GM12878 (cell line): ENCODE measurements at regions not wholly inside any gene's neighbourhood (a gene's known extent, or its start where the extent isn't known, plus 50 kb on each side); places are given as distances from the start of the nearest gene placed in this dataset.

Experiments used
- ATAC-seq: fragments of 200-7000 bp; cut with Tn5 transposase; 3 replicates; pipeline ENCODE4 v1.9.1; 2020; ENCODE audit warnings: mild to moderate bottlenecking, moderate library complexity
- BruUV-seq: library from RNA; stranded (reverse); fragments of 400-500 nt; replicated peaks from 2 replicates; lab custom pipeline; 2021; lab: Mats Ljungman, UMichigan
- CTCF ChIA-PET: fragments of 300-600 bp; sonication (Branson Sonifier 250); formaldehyde crosslinking; extraction: SDS; loops from one replicate; lab custom pipeline; 2021; ENCODE audit warnings: inconsistent platforms; lab: Yijun Ruan, JAX
- POLR2A ChIA-PET: fragments of 350-600 bp; formaldehyde crosslinking; extraction: SDS; loops from one replicate; lab custom pipeline; 2021; ENCODE audit warnings: inconsistent platforms; lab: Charles Lee
- RAD21 ChIA-PET: fragments of 300-600 bp; sonication (Branson Sonifier 250); formaldehyde crosslinking; loops from one replicate; lab custom pipeline; 2023; ENCODE audit warnings: antibody characterized with exemption; ENCODE audit not compliant: unreplicated experiment; lab: Charles Lee
- SMC1A ChIA-PET: fragments of 300-600 bp; sonication (Branson Sonifier 250); formaldehyde crosslinking; loops from one replicate; lab custom pipeline; 2023; ENCODE audit not compliant: unreplicated experiment, uncharacterized antibody; lab: Charles Lee
- DNase-seq: peaks from one replicate; pipeline ENCODE4 v3.0.0-alpha.2; 2011; ENCODE audit warnings: low read depth, low spot score
- FAIRE-seq: peaks from 3 replicates; lab custom pipeline; 2011; peaks lifted over from hg19 to GRCh38; lab: Jason Lieb, UNC
- H2AFZ ChIP-seq: 2 replicates; pipeline ENCODE4 v1.6.0; 2011; ENCODE audit warnings: low read depth, low read length, control low read depth; ENCODE audit not compliant: control insufficient read depth
- H3K27ac ChIP-seq: 2 replicates; pipeline ENCODE4 v1.5.1; 2011; ENCODE audit warnings: control low read depth; ENCODE audit not compliant: control insufficient read depth, insufficient read depth
- H3K27me3 ChIP-seq, 2 experiments: replicated peaks in 1 of 2; 2 replicates each; pipeline versions ENCODE4 v1.6.0 to v1.6.1; 2011; ENCODE audit warnings: low read length in 1 of 2; ENCODE audit not compliant: control insufficient read depth in 2 of 2, insufficient read depth in 2 of 2
- H3K36me3 ChIP-seq, 2 experiments: 2 replicates each; pipeline ENCODE4 v1.5.1; 2011; ENCODE audit warnings: low read length in 1 of 2; ENCODE audit not compliant: control insufficient read depth in 2 of 2, insufficient read depth in 2 of 2
- H3K4me1 ChIP-seq: 2 replicates; pipeline ENCODE4 v1.6.1; 2011; ENCODE audit warnings: mild to moderate bottlenecking, low read length, moderate library complexity, mixed read lengths; ENCODE audit not compliant: control insufficient read depth, insufficient read depth
- H3K4me2 ChIP-seq: 2 replicates; pipeline ENCODE4 v1.6.0; 2011; ENCODE audit warnings: control low read depth; ENCODE audit not compliant: control insufficient read depth, insufficient read depth
- H3K4me3 ChIP-seq: fragments of 200-600 bp; sonication (generic); 2 replicates; pipeline ENCODE4 v1.5.1; 2016
- H3K79me2 ChIP-seq: 2 replicates; pipeline ENCODE4 v1.6.0; 2011; ENCODE audit warnings: low read length; ENCODE audit not compliant: control insufficient read depth, insufficient read depth
- H3K9ac ChIP-seq: 2 replicates; pipeline ENCODE4 v1.8.0; 2011; ENCODE audit warnings: low read length, control low read depth, mixed read lengths; ENCODE audit not compliant: control insufficient read depth, insufficient read depth
- H3K9me3 ChIP-seq: replicated peaks from 3 replicates; pipeline ENCODE4 v1.5.1; 2011; ENCODE audit warnings: mild to moderate bottlenecking, low read length; ENCODE audit not compliant: control insufficient read depth, insufficient read depth
- H4K20me1 ChIP-seq: 2 replicates; pipeline ENCODE4 v1.6.0; 2011; ENCODE audit not compliant: control insufficient read depth, insufficient read depth
- FOXM1 ChIP-seq: IDR thresholded peaks from 2 replicates; pipeline ENCODE4 v1.6.1; 2012; ENCODE audit warnings: low read depth, mild to moderate bottlenecking, inconsistent platforms, low read length, moderate library complexity
- GABPA ChIP-seq: IDR thresholded peaks from 2 replicates; pipeline ENCODE4 v1.6.1; 2014; ENCODE audit warnings: antibody characterized with exemption, low read depth, mild to moderate bottlenecking, inconsistent platforms
- RBBP5 ChIP-seq: fragments of 200-600 bp; sonication (generic); conservative IDR thresholded peaks from 2 replicates; pipeline ENCODE4 v1.6.1; 2016
- RUNX3 ChIP-seq: IDR thresholded peaks from 2 replicates; pipeline ENCODE4 v1.6.1; 2012; ENCODE audit warnings: low read length, inconsistent platforms
- ZZZ3 ChIP-seq: IDR thresholded peaks from 2 replicates; pipeline ENCODE4 v1.6.1; 2011; ENCODE audit warnings: low read depth; ENCODE audit not compliant: control insufficient read depth, insufficient read length
- in situ Hi-C: fragments of 300-500 bp; cut with MboI; formaldehyde crosslinking; loops from 9 replicates; pipeline ENCODE4 v1.14.3; 2018; ENCODE audit warnings: mixed read lengths
- intact Hi-C: fragments of 100-400 bp; cut with micrococcal nuclease; formaldehyde crosslinking; loops from one replicate; pipeline ENCODE4 v1.14.2; 2022; ENCODE audit not compliant: unreplicated experiment
- TF ChIP-seq, protein P1 (sequence below): fragments of 450-650 bp; IDR thresholded peaks from 2 replicates; pipeline ENCODE4 v1.6.1; 2017; ENCODE audit warnings: mild to moderate bottlenecking, moderate library complexity
- TF ChIP-seq, protein P2 (sequence below): IDR thresholded peaks from 2 replicates; pipeline ENCODE4 v1.6.1; 2011; ENCODE audit warnings: low read depth, low read length, improper control_type of control experiment, borderline replicate concordance

DNA sequence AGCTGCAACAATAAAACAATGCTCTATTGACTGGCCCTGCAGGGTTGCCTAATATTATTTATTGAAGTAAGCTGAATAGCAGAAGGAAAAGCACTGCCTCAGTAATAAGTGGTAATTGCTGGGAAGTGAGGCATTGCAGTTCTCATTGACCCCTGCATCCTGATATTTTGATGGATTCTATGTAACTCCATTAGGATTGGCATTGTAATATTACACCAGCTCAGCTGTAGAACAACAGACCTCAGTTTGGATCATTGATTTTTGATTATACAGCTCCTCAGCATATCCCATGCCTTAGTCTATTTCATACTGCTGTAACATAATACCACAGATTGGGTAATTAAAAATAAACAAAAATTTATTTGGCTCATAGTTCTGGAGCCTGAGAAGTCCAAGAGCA lies 650.6 kb upstream of the SALL1 start:
- RAD21 ChIA-PET: no interaction called here
- no peak overlapping the region for H3K4me3 ChIP-seq
- H4K20me1 ChIP-seq: no peaks in the 10 kb centered on the region
- TF ChIP-seq RUNX3 (no peak), ZZZ3 (no peak), GABPA (no peak), RBBP5 (no peak), FOXM1 (no peak)
- TF ChIP-seq, protein P1, sequence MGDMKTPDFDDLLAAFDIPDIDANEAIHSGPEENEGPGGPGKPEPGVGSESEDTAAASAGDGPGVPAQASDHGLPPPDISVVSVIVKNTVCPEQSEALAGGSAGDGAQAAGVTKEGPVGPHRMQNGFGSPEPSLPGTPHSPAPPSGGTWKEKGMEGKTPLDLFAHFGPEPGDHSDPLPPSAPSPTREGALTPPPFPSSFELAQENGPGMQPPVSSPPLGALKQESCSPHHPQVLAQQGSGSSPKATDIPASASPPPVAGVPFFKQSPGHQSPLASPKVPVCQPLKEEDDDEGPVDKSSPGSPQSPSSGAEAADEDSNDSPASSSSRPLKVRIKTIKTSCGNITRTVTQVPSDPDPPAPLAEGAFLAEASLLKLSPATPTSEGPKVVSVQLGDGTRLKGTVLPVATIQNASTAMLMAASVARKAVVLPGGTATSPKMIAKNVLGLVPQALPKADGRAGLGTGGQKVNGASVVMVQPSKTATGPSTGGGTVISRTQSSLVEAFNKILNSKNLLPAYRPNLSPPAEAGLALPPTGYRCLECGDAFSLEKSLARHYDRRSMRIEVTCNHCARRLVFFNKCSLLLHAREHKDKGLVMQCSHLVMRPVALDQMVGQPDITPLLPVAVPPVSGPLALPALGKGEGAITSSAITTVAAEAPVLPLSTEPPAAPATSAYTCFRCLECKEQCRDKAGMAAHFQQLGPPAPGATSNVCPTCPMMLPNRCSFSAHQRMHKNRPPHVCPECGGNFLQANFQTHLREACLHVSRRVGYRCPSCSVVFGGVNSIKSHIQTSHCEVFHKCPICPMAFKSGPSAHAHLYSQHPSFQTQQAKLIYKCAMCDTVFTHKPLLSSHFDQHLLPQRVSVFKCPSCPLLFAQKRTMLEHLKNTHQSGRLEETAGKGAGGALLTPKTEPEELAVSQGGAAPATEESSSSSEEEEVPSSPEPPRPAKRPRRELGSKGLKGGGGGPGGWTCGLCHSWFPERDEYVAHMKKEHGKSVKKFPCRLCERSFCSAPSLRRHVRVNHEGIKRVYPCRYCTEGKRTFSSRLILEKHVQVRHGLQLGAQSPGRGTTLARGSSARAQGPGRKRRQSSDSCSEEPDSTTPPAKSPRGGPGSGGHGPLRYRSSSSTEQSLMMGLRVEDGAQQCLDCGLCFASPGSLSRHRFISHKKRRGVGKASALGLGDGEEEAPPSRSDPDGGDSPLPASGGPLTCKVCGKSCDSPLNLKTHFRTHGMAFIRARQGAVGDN: no peak
- TF ChIP-seq, protein P2, sequence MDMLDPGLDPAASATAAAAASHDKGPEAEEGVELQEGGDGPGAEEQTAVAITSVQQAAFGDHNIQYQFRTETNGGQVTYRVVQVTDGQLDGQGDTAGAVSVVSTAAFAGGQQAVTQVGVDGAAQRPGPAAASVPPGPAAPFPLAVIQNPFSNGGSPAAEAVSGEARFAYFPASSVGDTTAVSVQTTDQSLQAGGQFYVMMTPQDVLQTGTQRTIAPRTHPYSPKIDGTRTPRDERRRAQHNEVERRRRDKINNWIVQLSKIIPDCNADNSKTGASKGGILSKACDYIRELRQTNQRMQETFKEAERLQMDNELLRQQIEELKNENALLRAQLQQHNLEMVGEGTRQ: no peak
- H2AFZ ChIP-seq: no peak overlapping the region
- H3K9me3 ChIP-seq: no peaks in the 10 kb centered on the region
- CTCF ChIA-PET: interaction anchor here (1.0 kb wide), 1 partner anchor 20 kb away, joined by 3 read pairs; no protein-coding TSS in a partner anchor
- SMC1A ChIA-PET: interaction anchor here (0.6 kb wide), 1 partner anchor 19 kb away, joined by 3 read pairs; no protein-coding TSS in a partner anchor
- H3K4me1 ChIP-seq: no peaks in the 10 kb centered on the region
- no peaks in the 10 kb centered on the region for H3K79me2 ChIP-seq
- no TSS peak for BruUV-seq
- intact Hi-C loops: no loop called here
- POLR2A ChIA-PET: no interaction called here
- in situ Hi-C loops: no loop called here
- ATAC-seq: no peak
- H3K9ac ChIP-seq: no peak overlapping the region
- no peak overlapping the region for H3K27ac ChIP-seq
- no peaks in the 10 kb centered on the region for H3K36me3 ChIP-seq
- DNase-seq: no peak
- no peaks in the 10 kb centered on the region for H3K27me3 ChIP-seq
- no peak for FAIRE-seq
- no peak overlapping the region for H3K4me2 ChIP-seq
